ENCODE measurements at regions not wholly inside any gene's neighbourhood (a gene's known extent, or its start where the extent isn't known, plus 50 kb on each side); places are given as distances from the start of the nearest gene placed in this dataset.
"Not testable (repeated sequence)": the region's sequence is repeated elsewhere in the genome, so short reads cannot be mapped to it uniquely, and the experiment has no call there.

DNA sequence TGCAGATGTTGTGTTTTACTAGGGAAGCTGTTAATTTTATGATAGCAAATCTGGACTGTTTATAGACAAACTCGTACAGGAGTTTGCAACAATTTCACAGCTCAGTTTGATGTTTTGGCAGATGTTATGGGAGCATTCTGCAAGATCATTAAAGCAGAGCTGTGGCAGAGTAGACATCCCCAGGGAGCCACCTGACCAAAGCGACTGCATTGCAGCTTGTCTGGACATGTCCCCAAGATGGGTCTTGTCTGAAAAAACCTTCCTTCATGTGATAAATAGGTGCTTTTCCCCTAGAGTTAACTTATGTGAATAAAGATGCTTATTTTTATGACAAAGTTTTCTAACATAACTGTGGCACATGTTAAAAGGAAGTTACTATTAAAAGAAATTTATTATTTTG is 91.2 kb upstream of the GPR141 start:
- in situ Hi-C loops (cut with HindIII; ENCODE audit: low pct_unique_long_range_greater_than_20kb, low sequenced_read_pairs) = no loop called here
- DNase-seq (ENCODE audit: low read depth in 1 of 2, low spot score in 1 of 2) = no peak
- no peak for TF ChIP-seq JUND (IDR thresholded peaks at IDR 0.05; ENCODE audit: low read depth)

GRCh38 chr7:37594602-37595001 is 89.0 kb upstream of the GPR141 start:
- TF ChIP-seq JUND (IDR thresholded peaks at IDR 0.05; ENCODE audit: low read depth) = no peak
- in situ Hi-C loops (cut with HindIII; ENCODE audit: low pct_unique_long_range_greater_than_20kb, low sequenced_read_pairs) = no loop called here
- DNase-seq (ENCODE audit: low read depth in 1 of 2, low spot score in 1 of 2) = no peak

- TF ChIP-seq JUND (IDR thresholded peaks at IDR 0.05; ENCODE audit: low read depth) = no peak
- no peak for DNase-seq (ENCODE audit: low read depth in 1 of 2, low spot score in 1 of 2)
- in situ Hi-C loops (cut with HindIII; ENCODE audit: low pct_unique_long_range_greater_than_20kb, low sequenced_read_pairs) = no loop called here
Measured at GRCh38 chr7:37598824-37599223, 84.7 kb upstream of the GPR141 start.

GRCh38 chr7:37601321-37601720 is 82.2 kb upstream of the GPR141 start:
- in situ Hi-C loops (cut with HindIII; ENCODE audit: low pct_unique_long_range_greater_than_20kb, low sequenced_read_pairs) = no loop called here
- no peak for DNase-seq (ENCODE audit: low read depth in 1 of 2, low spot score in 1 of 2)
- TF ChIP-seq JUND (IDR thresholded peaks at IDR 0.05; ENCODE audit: low read depth) = no peak

DNA sequence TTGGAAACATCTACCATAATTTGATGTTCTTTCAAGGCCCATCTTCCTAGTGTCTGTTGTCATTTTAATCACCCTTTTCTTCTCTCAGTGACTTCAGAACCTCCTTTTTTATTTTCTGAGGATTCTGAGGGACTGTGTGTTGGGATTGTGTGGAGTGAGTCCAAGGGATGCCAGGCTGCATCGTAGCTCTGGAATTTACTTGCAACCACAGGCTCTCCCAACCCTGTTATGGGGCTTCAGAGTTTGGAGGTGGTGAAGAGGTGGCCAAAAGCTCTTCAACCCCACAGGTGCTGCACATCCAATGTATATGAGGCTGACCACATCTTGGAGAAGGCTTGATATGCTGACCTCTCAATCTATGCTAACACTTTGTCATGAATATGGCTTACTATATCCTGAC is 79.5 kb upstream of the GPR141 start:
- no peak for DNase-seq (ENCODE audit: low read depth in 1 of 2, low spot score in 1 of 2)
- TF ChIP-seq JUND (IDR thresholded peaks at IDR 0.05; ENCODE audit: low read depth) = no peak
- in situ Hi-C loops (cut with HindIII; ENCODE audit: low pct_unique_long_range_greater_than_20kb, low sequenced_read_pairs) = no loop called here

GRCh38 chr7:37617406-37617805 is 66.2 kb upstream of the GPR141 start:
- DNase-seq (ENCODE audit: low read depth in 1 of 2, low spot score in 1 of 2); in situ Hi-C loops (cut with HindIII; ENCODE audit: low pct_unique_long_range_greater_than_20kb, low sequenced_read_pairs): not testable (repeated sequence)

DNA sequence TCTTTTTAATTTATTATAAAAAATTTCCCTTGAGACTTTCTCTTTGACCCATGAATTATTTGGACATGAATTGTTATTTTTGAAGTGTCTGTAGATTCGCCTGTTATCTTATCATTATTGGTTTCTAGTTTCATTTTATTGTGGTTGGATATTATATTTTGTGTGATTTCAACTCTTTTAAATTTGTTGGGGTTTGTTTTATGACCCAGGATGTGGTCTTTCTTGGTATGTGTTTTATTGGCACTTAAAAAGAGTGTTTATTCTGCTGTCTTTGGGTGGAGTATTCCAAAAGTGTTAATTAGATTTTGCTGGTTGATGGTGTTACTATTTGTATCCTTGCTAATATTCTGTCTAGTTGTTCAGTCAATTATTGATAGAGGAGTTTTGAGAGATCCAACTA is 50.5 kb upstream of the GPR141 start:
- DNase-seq (ENCODE audit: low read depth in 1 of 2, low spot score in 1 of 2) = no peak
- in situ Hi-C loops (cut with HindIII; ENCODE audit: low pct_unique_long_range_greater_than_20kb, low sequenced_read_pairs) = no loop called here
- TF ChIP-seq JUND (IDR thresholded peaks at IDR 0.05; ENCODE audit: low read depth) = no peak

Measured in T47D (cell line).